Mesothelial cell of epicardium (in vitro differentiated cells): ENCODE measurements at regions not wholly inside any gene's neighbourhood (a gene's known extent, or its start where the extent isn't known, plus 50 kb on each side); places are given as distances from the start of the nearest gene placed in this dataset.

Experiments
- DNase-seq, 2 experiments: peaks; one replicate each; pipeline ENCODE4 v3.0.0; 2021; ENCODE audit warnings: low spot score in 2 of 2; ENCODE audit not compliant: unreplicated experiment in 2 of 2
- H3K27ac Mint-ChIP-seq: 2 replicates; pipeline ENCODE4 v1.8.0; 2021; ENCODE audit warnings: mixed read lengths
- H3K27me3 Mint-ChIP-seq: 2 replicates; pipeline ENCODE4 v1.8.0; 2021; ENCODE audit warnings: low read depth, mixed read lengths
- H3K36me3 Mint-ChIP-seq: 2 replicates; pipeline ENCODE4 v1.8.0; 2021; ENCODE audit warnings: mixed read lengths
- H3K4me1 Mint-ChIP-seq: 2 replicates; pipeline ENCODE4 v1.8.0; 2021; ENCODE audit warnings: mixed read lengths
- H3K4me3 Mint-ChIP-seq: 2 replicates; pipeline ENCODE4 v1.8.0; 2021; ENCODE audit warnings: mild to moderate bottlenecking, moderate library complexity, mixed read lengths
- H3K9me3 Mint-ChIP-seq: 2 replicates; pipeline ENCODE4 v1.8.0; 2021; ENCODE audit warnings: mixed read lengths
- TF ChIP-seq, protein P1 (sequence below): fragments of 200-600 bp; sonication (generic); IDR thresholded peaks from one replicate; pipeline ENCODE4 v1.5.0; 2021; ENCODE audit warnings: antibody characterized with exemption; ENCODE audit not compliant: unreplicated experiment

DNA sequence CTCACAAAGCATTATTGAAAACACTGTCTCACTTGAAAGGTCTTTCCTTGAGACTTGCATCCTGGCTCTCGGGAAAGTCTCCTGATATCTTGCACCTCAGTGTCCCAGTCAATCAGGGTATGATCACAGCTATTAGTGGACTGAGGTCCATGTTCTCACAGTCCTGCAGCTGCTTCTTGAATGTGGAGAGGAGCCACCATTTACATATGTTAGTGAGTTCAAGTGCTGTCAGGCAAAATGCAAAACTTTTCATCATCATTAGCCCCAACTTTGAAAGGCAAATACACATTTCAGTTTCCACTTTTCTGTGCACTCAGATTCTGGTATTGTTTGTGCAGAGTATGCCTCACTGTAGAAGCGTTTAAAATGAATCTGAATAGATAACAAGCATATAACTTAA, 111.6 kb downstream of the SNX18 start:
- peaks cover 10% of the 10 kb centered on the region for H3K9me3 Mint-ChIP-seq
- no peak overlapping the region for H3K4me3 Mint-ChIP-seq

DNA sequence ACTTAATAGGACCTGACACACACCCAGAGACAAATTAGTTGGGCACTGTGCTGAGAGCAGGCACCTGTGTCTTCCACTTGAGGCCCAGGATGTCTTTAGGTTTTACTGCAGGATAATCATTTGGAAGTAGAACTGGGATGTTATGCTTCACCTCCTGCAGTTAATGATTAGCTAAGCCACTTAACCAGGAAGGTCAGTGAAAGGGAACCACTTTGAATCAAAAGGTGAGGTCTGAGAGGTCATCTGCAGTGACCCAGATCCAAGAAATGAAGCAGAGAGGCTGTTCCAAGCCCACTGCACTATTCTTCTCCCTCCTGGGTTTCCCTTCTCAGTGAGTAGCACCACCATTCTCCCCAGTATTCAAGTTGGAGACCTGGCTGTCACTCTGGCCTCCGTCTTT, 110.5 kb downstream of the SNX18 start:
- TF ChIP-seq, protein P1, sequence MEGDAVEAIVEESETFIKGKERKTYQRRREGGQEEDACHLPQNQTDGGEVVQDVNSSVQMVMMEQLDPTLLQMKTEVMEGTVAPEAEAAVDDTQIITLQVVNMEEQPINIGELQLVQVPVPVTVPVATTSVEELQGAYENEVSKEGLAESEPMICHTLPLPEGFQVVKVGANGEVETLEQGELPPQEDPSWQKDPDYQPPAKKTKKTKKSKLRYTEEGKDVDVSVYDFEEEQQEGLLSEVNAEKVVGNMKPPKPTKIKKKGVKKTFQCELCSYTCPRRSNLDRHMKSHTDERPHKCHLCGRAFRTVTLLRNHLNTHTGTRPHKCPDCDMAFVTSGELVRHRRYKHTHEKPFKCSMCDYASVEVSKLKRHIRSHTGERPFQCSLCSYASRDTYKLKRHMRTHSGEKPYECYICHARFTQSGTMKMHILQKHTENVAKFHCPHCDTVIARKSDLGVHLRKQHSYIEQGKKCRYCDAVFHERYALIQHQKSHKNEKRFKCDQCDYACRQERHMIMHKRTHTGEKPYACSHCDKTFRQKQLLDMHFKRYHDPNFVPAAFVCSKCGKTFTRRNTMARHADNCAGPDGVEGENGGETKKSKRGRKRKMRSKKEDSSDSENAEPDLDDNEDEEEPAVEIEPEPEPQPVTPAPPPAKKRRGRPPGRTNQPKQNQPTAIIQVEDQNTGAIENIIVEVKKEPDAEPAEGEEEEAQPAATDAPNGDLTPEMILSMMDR: no peak
- Mint-ChIP-seq H3K27me3 (peaks cover 16% of the 10 kb centered on the region), H3K9me3 (peaks cover 10% of the 10 kb centered on the region), H3K4me3 (no peak overlapping the region), H3K36me3 (no peaks in the 10 kb centered on the region), H3K27ac (no peak overlapping the region), H3K4me1 (no peaks in the 10 kb centered on the region)
- no peak for DNase-seq

More for the DNA sequence above, 111.6 kb downstream of the SNX18 start:
- no peak for DNase-seq
- Mint-ChIP-seq H3K27ac (no peak overlapping the region), H3K27me3 (peaks cover 11% of the 10 kb centered on the region), H3K36me3 (no peaks in the 10 kb centered on the region), H3K4me1 (peaks cover 4% of the 10 kb centered on the region)
- TF ChIP-seq, protein P1: no peak

DNA sequence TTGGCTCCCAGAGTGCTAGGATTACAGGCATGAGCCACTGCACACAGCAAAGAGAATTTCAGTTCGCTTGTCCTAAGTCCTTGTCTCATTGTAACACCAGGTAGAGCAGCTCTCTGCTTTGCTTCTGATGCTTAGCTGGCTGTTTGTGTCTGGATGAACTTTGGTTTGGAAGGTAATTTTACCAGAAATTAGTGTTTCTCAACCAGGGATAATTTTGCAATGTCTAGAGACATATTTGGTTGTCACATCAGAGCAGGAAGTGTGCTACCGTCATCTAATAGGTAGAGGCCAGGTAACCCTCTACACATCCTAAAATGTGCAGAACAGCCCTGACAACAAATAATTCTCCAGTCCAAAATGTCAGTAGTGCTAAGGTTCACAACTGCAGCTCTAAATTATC, 108.8 kb downstream of the SNX18 start:
- Mint-ChIP-seq H3K27me3 (peaks cover 21% of the 10 kb centered on the region), H3K4me1 (no peaks in the 10 kb centered on the region), H3K4me3 (no peak overlapping the region), H3K27ac (no peak overlapping the region), H3K9me3 (peaks cover 10% of the 10 kb centered on the region), H3K36me3 (no peaks in the 10 kb centered on the region)
- TF ChIP-seq, protein P1: no peak
- no peak for DNase-seq

DNA sequence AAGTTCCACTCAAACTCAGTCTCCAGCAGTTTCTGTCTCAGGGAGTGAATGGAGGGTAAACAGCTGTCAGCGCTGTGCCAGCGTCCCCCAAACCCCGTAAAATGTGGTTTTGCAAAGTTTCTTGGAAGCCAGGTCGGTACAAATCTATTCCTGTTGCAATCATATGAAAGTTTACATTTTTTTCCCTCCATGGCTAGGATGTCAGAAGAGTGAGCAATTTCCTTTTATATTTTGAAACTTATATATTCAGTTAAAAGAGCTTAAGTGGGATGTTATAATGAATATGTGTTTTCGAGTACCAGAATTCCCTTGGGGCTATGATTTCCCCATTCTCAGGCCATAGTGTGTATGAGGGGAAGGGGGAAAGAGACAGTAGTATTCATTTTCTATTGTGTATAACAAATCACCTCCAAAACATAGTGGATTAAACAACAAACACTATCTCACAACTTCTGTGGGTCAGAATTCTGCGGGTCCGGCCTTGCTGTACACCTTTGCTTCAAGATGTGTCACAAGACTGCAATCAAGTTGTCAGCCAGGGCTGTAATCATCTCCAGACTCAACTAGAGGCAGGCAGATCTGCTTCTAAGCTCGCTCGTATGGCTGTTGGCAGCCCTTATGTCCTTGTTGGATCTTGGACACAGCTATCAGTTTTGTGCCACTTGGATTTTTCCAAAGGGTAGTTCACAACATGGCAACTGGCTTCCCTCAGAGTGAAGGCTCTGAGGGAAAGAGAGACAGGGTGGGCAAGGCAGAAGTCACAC, 107.4 kb downstream of the SNX18 start:
- Mint-ChIP-seq H3K9me3 (peaks cover 8% of the 10 kb centered on the region), H3K27me3 (peaks cover 33% of the 10 kb centered on the region), H3K4me3 (no peak overlapping the region), H3K27ac (no peak overlapping the region), H3K36me3 (no peaks in the 10 kb centered on the region), H3K4me1 (no peaks in the 10 kb centered on the region)
- no peak for DNase-seq
- TF ChIP-seq, protein P1: no peak

DNA sequence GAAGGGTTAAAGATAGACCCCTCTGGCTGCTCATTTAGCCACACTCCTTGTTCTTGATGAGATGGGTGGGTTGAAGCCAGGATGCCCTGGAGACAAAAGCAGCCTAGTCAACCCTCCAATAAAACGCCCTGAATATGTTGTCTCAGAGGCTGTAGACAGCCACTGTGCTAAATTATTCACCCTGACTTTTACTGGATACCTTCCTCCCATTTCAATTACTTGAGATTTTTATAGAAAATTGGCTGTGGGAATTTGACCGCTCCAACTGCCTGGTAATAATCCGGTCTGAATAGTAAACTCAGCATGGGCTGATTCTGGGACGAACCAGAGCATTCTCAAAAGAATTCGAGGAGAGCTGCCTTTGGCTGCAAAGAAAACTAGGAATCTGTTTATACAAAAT, 104.2 kb downstream of the SNX18 start:
- no peaks in the 10 kb centered on the region for H3K36me3 Mint-ChIP-seq
- H3K9me3 Mint-ChIP-seq: no peaks in the 10 kb centered on the region
- no peak overlapping the region for H3K4me3 Mint-ChIP-seq
- TF ChIP-seq, protein P1: no peak
- peaks cover 31% of the 10 kb centered on the region for H3K27me3 Mint-ChIP-seq
- peaks cover 4% of the 10 kb centered on the region for H3K4me1 Mint-ChIP-seq
- DNase-seq: no peak
- H3K27ac Mint-ChIP-seq: no peak overlapping the region
